IMR-90 (cell line): ENCODE measurements at regions not wholly inside any gene's neighbourhood (a gene's known extent, or its start where the extent isn't known, plus 50 kb on each side); places are given as distances from the start of the nearest gene placed in this dataset.

ENCODE experiments used
- ATAC-seq: fragments of 200-7000 bp; cut with Tn5 transposase; 2 replicates; pipeline ENCODE4 v1.9.1; 2020; ENCODE audit warnings: low read depth, mild to moderate bottlenecking, moderate library complexity
- BruUV-seq: library from RNA; stranded (reverse); fragments of 400-500 nt; replicated peaks from 2 replicates; lab custom pipeline; 2021; lab: Mats Ljungman, UMichigan
- CTCF ChIA-PET: fragments of 300-600 bp; formaldehyde crosslinking; extraction: SDS; loops from one replicate; lab custom pipeline; 2021; ENCODE audit warnings: antibody characterized with exemption; lab: Yijun Ruan, JAX
- POLR2A ChIA-PET: fragments of 300-600 bp; sonication (Branson Sonifier 250); formaldehyde crosslinking; loops from one replicate; lab custom pipeline; 2022; ENCODE audit warnings: antibody characterized with exemption; ENCODE audit not compliant: unreplicated experiment; lab: Charles Lee
- DNase-seq: peaks from one replicate; pipeline ENCODE4 v3.0.0; 2013
- H2AFZ ChIP-seq: replicated peaks from 2 replicates; pipeline ENCODE3; 2013; ENCODE audit warnings: low read length, mild to moderate bottlenecking; ENCODE audit not compliant: poor library complexity
- H2AK5ac ChIP-seq: 2 replicates; pipeline ENCODE4 v1.6.1; 2013; ENCODE audit warnings: low read depth, low read length, inconsistent platforms
- H2AK9ac ChIP-seq: replicated peaks from 2 replicates; pipeline ENCODE3; 2013; ENCODE audit warnings: mild to moderate bottlenecking, low read depth, low read length, moderate library complexity; ENCODE audit not compliant: poor library complexity
- H2BK120ac ChIP-seq: 2 replicates; pipeline ENCODE4 v1.6.1; 2013; ENCODE audit warnings: low read depth, low read length, inconsistent platforms
- H2BK15ac ChIP-seq: 3 replicates; pipeline ENCODE4 v1.6.1; 2013; ENCODE audit warnings: low read depth, low read length, inconsistent platforms
- H2BK20ac ChIP-seq: 2 replicates; pipeline ENCODE4 v1.6.1; 2013; ENCODE audit warnings: low read depth, mild to moderate bottlenecking, inconsistent platforms, low read length, moderate library complexity
- H2BK5ac ChIP-seq: 2 replicates; pipeline ENCODE4 v1.6.1; 2013; ENCODE audit warnings: mild to moderate bottlenecking, low read depth, low read length, inconsistent platforms; ENCODE audit not compliant: poor library complexity, severe bottlenecking
- H3K14ac ChIP-seq: replicated peaks from 2 replicates; pipeline ENCODE4 v1.6.1; 2013; ENCODE audit warnings: low read depth, low read length, inconsistent platforms
- H3K18ac ChIP-seq: 2 replicates; pipeline ENCODE4 v1.6.1; 2013; ENCODE audit warnings: low read depth, low read length, control low read depth
- H3K23ac ChIP-seq: 2 replicates; pipeline ENCODE4 v1.6.1; 2013; ENCODE audit warnings: low read depth, low read length, inconsistent platforms
- H3K27ac ChIP-seq: 2 replicates; pipeline ENCODE4 v1.5.1; 2013; ENCODE audit warnings: mild to moderate bottlenecking, control low read depth, low read length; ENCODE audit not compliant: insufficient read depth
- H3K27me3 ChIP-seq: 2 replicates; pipeline ENCODE4 v1.6.1; 2013; ENCODE audit warnings: low read length; ENCODE audit not compliant: control insufficient read depth, insufficient read depth
- H3K36me3 ChIP-seq: 2 replicates; pipeline ENCODE4 v1.6.1; 2013; ENCODE audit warnings: low read length, mixed read lengths; ENCODE audit not compliant: control insufficient read depth, insufficient read depth
- H3K4ac ChIP-seq: 2 replicates; pipeline ENCODE4 v1.6.1; 2013; ENCODE audit warnings: low read depth, low read length, inconsistent platforms
- H3K4me1 ChIP-seq: 2 replicates; pipeline ENCODE4 v1.6.1; 2013; ENCODE audit warnings: low read length, mixed read lengths; ENCODE audit not compliant: control insufficient read depth, insufficient read depth
- H3K4me2 ChIP-seq: 2 replicates; pipeline ENCODE4 v1.6.1; 2013; ENCODE audit warnings: low read depth, mild to moderate bottlenecking, control low read depth, low read length, moderate library complexity
- H3K4me3 ChIP-seq: 2 replicates; pipeline ENCODE4 v1.5.1; 2013; ENCODE audit warnings: low read depth, mild to moderate bottlenecking, control low read depth, low read length, moderate library complexity; ENCODE audit not compliant: insufficient read depth
- H3K56ac ChIP-seq: 2 replicates; pipeline ENCODE4 v1.6.1; 2013; ENCODE audit warnings: low read length, inconsistent platforms; ENCODE audit not compliant: insufficient read depth; ENCODE audit errors: extremely low read depth
- H3K79me1 ChIP-seq, 2 experiments: 2 replicates each; pipeline ENCODE4 v1.6.1; 2013; ENCODE audit warnings: low read length in 2 of 2, inconsistent platforms in 1 of 2, low read depth in 1 of 2
- H3K9ac ChIP-seq: 2 replicates; pipeline ENCODE4 v1.6.1; 2013; ENCODE audit warnings: low read depth, low read length, control low read depth
- H3K9me1 ChIP-seq: 2 replicates; pipeline ENCODE4 v1.6.1; 2013; ENCODE audit warnings: low read length, inconsistent platforms; ENCODE audit not compliant: insufficient read depth
- H3K9me3 ChIP-seq: 2 replicates; pipeline ENCODE4 v1.6.1; 2013; ENCODE audit warnings: low read length; ENCODE audit not compliant: control insufficient read depth, insufficient read depth
- H4K20me1 ChIP-seq: 2 replicates; pipeline ENCODE4 v1.6.1; 2013; ENCODE audit warnings: low read length, inconsistent platforms; ENCODE audit not compliant: insufficient read depth
- H4K5ac ChIP-seq: 2 replicates; pipeline ENCODE4 v1.6.1; 2013; ENCODE audit warnings: mild to moderate bottlenecking, low read depth, low read length, control low read depth
- H4K8ac ChIP-seq, 2 experiments: 2 replicates each; pipeline ENCODE4 v1.6.1; 2013; ENCODE audit warnings: low read depth in 2 of 2, low read length in 2 of 2, control low read depth in 1 of 2, inconsistent platforms in 1 of 2
- H4K91ac ChIP-seq: 2 replicates; pipeline ENCODE4 v1.6.1; 2013; ENCODE audit warnings: low read depth, low read length, inconsistent platforms; ENCODE audit not compliant: insufficient read depth
- BHLHE40 ChIP-seq: fragments of 150-350 bp; IDR thresholded peaks from 2 replicates; pipeline ENCODE4 v1.6.1; 2016; ENCODE audit warnings: mild to moderate bottlenecking, low read depth, low read length
- FOS ChIP-seq: fragments of 150-350 bp; IDR thresholded peaks from 2 replicates; pipeline ENCODE4 v1.6.1; 2016; ENCODE audit warnings: low read depth, low read length
- MAFK ChIP-seq: IDR thresholded peaks from 2 replicates; pipeline ENCODE4 v1.6.1; 2012; ENCODE audit warnings: low read depth, low read length, improper control_type of control experiment
- MXI1 ChIP-seq: IDR thresholded peaks from 2 replicates; pipeline ENCODE4 v1.6.1; 2012; ENCODE audit warnings: low read depth, mild to moderate bottlenecking, low read length, moderate library complexity, borderline replicate concordance
- WGBS, 2 experiments: methylation state at CpG; one replicate each; pipeline versions ENCODE4 v1.1.5 to v1.1.7; 2013; ENCODE audit warnings: missing lambda C conversion rate in 2 of 2; ENCODE audit not compliant: insufficient read length in 1 of 2; ENCODE audit errors: extremely low coverage in 2 of 2; 5-methylcytosine and 5-hydroxymethylcytosine counted together
- dilution Hi-C: fragments of 300-500 bp; cut with HindIII; formaldehyde crosslinking; loops from one replicate; pipeline ENCODE4 v1.14.3; 2018; ENCODE audit warnings: low sequenced_read_pairs; ENCODE audit not compliant: unreplicated experiment
- in situ Hi-C: fragments of 300-500 bp; cut with MboI; formaldehyde crosslinking; loops from 3 replicates; pipeline ENCODE4 v1.14.3; 2019; ENCODE audit warnings: low sequenced_read_pairs, inconsistent platforms, mixed read lengths
- intact Hi-C: fragments of 100-400 bp; cut with micrococcal nuclease; formaldehyde crosslinking; loops from 2 replicates; pipeline ENCODE4 v1.10.0; 2022
- TF ChIP-seq, protein P1 (sequence below): fragments of 150-350 bp; IDR thresholded peaks from 2 replicates; pipeline ENCODE4 v1.6.1; 2016; ENCODE audit warnings: low read depth, mild to moderate bottlenecking, low read length, moderate library complexity, borderline replicate concordance

DNA sequence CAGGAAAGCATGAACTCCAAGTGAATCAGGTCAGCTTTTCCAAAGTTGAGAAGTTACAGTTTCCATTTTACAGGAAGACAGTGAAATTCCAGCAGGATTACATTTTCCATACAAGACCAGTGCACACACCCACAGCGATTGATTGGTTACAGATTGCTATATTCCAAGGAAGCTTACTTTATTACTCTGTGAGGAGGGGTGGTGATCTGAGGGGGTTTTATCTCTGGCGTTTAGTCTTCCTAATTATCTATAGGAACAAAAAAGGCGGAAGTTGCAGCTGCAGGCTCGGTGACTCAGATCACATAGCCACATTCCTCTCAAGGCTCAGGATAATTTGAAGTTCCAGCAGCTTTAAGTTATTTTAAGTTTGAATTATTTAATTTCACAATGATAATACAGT lies 450.4 kb upstream of the NMUR2 start:
- no peak overlapping the region for H3K4me2 ChIP-seq
- in situ Hi-C loops: no loop called here
- WGBS, 2 experiments: no CpG with 5 or more reads among the region's 4 CpGs
- no peak overlapping the region for H3K9ac ChIP-seq
- H3K79me1 ChIP-seq: no peaks in the 10 kb centered on the region
- H4K5ac ChIP-seq: no peak overlapping the region
- no peak overlapping the region for H2BK120ac ChIP-seq
- no TSS peak for BruUV-seq
- no peak overlapping the region for H3K4ac ChIP-seq
- H3K4me1 ChIP-seq: no peaks in the 10 kb centered on the region
- no peak overlapping the region for H4K8ac ChIP-seq
- no peak overlapping the region for H2AFZ ChIP-seq
- no peak overlapping the region for H2BK5ac ChIP-seq
- no peak overlapping the region for H3K14ac ChIP-seq
- ChIA-PET CTCF (interaction anchor here (0.8 kb wide), 1 partner anchor 12 kb away, joined by 3 read pairs; no protein-coding TSS in a partner anchor), POLR2A (no interaction called here)
- H3K9me3 ChIP-seq: 0 out of 2 replicates have a peak, but pooled peaks cover 2% of the 10 kb centered on the region
- no peak overlapping the region for H2BK20ac ChIP-seq
- H3K9me1 ChIP-seq: no peaks in the 10 kb centered on the region
- H3K27me3 ChIP-seq: no peaks in the 10 kb centered on the region
- no peak for TF ChIP-seq MXI1
- TF ChIP-seq, protein P1, sequence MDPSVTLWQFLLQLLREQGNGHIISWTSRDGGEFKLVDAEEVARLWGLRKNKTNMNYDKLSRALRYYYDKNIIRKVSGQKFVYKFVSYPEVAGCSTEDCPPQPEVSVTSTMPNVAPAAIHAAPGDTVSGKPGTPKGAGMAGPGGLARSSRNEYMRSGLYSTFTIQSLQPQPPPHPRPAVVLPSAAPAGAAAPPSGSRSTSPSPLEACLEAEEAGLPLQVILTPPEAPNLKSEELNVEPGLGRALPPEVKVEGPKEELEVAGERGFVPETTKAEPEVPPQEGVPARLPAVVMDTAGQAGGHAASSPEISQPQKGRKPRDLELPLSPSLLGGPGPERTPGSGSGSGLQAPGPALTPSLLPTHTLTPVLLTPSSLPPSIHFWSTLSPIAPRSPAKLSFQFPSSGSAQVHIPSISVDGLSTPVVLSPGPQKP: no peak
- TF ChIP-seq MAFK: no peak
- TF ChIP-seq BHLHE40: no peak
- TF ChIP-seq FOS: no peak
- no peak overlapping the region for H3K4me3 ChIP-seq
- H3K23ac ChIP-seq: no peak overlapping the region
- H2BK15ac ChIP-seq: no peak overlapping the region
- ATAC-seq (no peak), DNase-seq (no peak)
- H3K56ac ChIP-seq: no peak overlapping the region
- no peak overlapping the region for H4K91ac ChIP-seq
- H3K18ac ChIP-seq: no peak overlapping the region
- no peaks in the 10 kb centered on the region for H4K20me1 ChIP-seq
- no peaks in the 10 kb centered on the region for H3K36me3 ChIP-seq
- H2AK5ac ChIP-seq: no peak overlapping the region
- intact Hi-C loops: no loop called here
- no peak overlapping the region for H2AK9ac ChIP-seq
- dilution Hi-C loops: no loop called here
- H3K27ac ChIP-seq: no peak overlapping the region
